DMS114 treated with DMSO at 0.1 percent for 48 hours (cell line): ENCODE measurements at regions not wholly inside any gene's neighbourhood (a gene's known extent, or its start where the extent isn't known, plus 50 kb on each side); places are given as distances from the start of the nearest gene placed in this dataset.

Experiments used
- DNase-seq: peaks from one replicate; lab custom pipeline; 2025; ENCODE audit not compliant: unreplicated experiment; lab: John Stamatoyannopoulos, UW

GRCh38 chr22:48050836-48051235 lies 1288.4 kb downstream of the TBC1D22A start:
- DNase-seq: no peak

- DNase-seq: no peak
Measured at GRCh38 chr22:48049116-48049515, 1286.7 kb downstream of the TBC1D22A start.

GRCh38 chr22:48047722-48048500 lies 1285.5 kb downstream of the TBC1D22A start:
- no peak for DNase-seq

GRCh38 chr22:48045369-48045768 lies 1282.9 kb downstream of the TBC1D22A start:
- no peak for DNase-seq

GRCh38 chr22:48044487-48045060 lies 1282.1 kb downstream of the TBC1D22A start:
- DNase-seq: no peak

- DNase-seq: no peak
Measured at GRCh38 chr22:48043581-48043980, 1281.1 kb downstream of the TBC1D22A start.

- DNase-seq: no peak
Measured at GRCh38 chr22:48042621-48043395, 1280.4 kb downstream of the TBC1D22A start.

- no peak for DNase-seq
Measured at GRCh38 chr22:48039326-48039725, 1276.9 kb downstream of the TBC1D22A start.

GRCh38 chr22:48037618-48038017 lies 1275.2 kb downstream of the TBC1D22A start:
- DNase-seq: no peak

- DNase-seq: no peak
Measured at GRCh38 chr22:48035897-48036296, 1273.4 kb downstream of the TBC1D22A start.

GRCh38 chr22:48031589-48031988 lies 1269.1 kb downstream of the TBC1D22A start:
- DNase-seq: no peak

GRCh38 chr22:48025096-48025495 lies 1262.6 kb downstream of the TBC1D22A start:
- DNase-seq: no peak

- DNase-seq: no peak
Measured at GRCh38 chr22:48021991-48022401, 1259.5 kb downstream of the TBC1D22A start.

- DNase-seq: no peak
Measured at GRCh38 chr22:48018346-48018745, 1255.9 kb downstream of the TBC1D22A start.

- no peak for DNase-seq
Measured at GRCh38 chr22:48015701-48016100, 1253.3 kb downstream of the TBC1D22A start.

GRCh38 chr22:48004936-48005335 lies 1242.5 kb downstream of the TBC1D22A start:
- DNase-seq: no peak

- DNase-seq: no peak
Measured at GRCh38 chr22:48004038-48004437, 1241.6 kb downstream of the TBC1D22A start.

GRCh38 chr22:48001101-48001500 lies 1238.7 kb downstream of the TBC1D22A start:
- DNase-seq: no peak

GRCh38 chr22:47997612-47998011 lies 1235.2 kb downstream of the TBC1D22A start:
- no peak for DNase-seq

GRCh38 chr22:47997052-47997590 lies 1234.7 kb downstream of the TBC1D22A start:
- no peak for DNase-seq

GRCh38 chr22:47996446-47996857 lies 1234.0 kb downstream of the TBC1D22A start:
- no peak for DNase-seq

GRCh38 chr22:47995718-47996117 lies 1233.3 kb downstream of the TBC1D22A start:
- DNase-seq: no peak
